GM23338 (cell line): ENCODE measurements at regions not wholly inside any gene's neighbourhood (a gene's known extent, or its start where the extent isn't known, plus 50 kb on each side); places are given as distances from the start of the nearest gene placed in this dataset.
A peak's percentile ranks its signal among the peaks of the same experiment; 100 is the strongest.

ENCODE experiments used
- ATAC-seq: fragments of 200-7000 bp; cut with Tn5 transposase; 3 replicates; pipeline ENCODE4 v1.9.1; 2020
- DNase-seq: peaks from one replicate; pipeline ENCODE4 v3.0.0-alpha.2; 2015; ENCODE audit warnings: low spot score
- H2AFZ ChIP-seq: fragments of 200-600 bp; sonication (generic); 2 replicates; pipeline ENCODE4 v1.8.0; 2016; ENCODE audit warnings: antibody characterized with exemption, mild to moderate bottlenecking, moderate library complexity
- H3F3A ChIP-seq: fragments of 200-600 bp; sonication (generic); replicated peaks from 2 replicates; pipeline ENCODE4 v1.8.0; 2017; ENCODE audit warnings: antibody characterized with exemption, mixed run types, low read depth
- H3K27ac ChIP-seq: fragments of 200-600 bp; sonication (generic); 2 replicates; pipeline ENCODE4 v1.6.1; 2016; ENCODE audit warnings: low read depth
- H3K27me3 ChIP-seq: fragments of 200-600 bp; sonication (generic); 2 replicates; pipeline ENCODE4 v1.8.0; 2016; ENCODE audit warnings: mild to moderate bottlenecking, mixed run types, moderate library complexity; ENCODE audit not compliant: insufficient read depth
- H3K36me3 ChIP-seq: fragments of 200-600 bp; sonication (generic); 2 replicates; pipeline ENCODE4 v1.8.0; 2016; ENCODE audit warnings: mild to moderate bottlenecking; ENCODE audit not compliant: insufficient read depth
- H3K4me1 ChIP-seq: fragments of 200-600 bp; sonication (generic); 2 replicates; pipeline ENCODE4 v1.8.0; 2016; ENCODE audit warnings: mild to moderate bottlenecking, moderate library complexity; ENCODE audit not compliant: insufficient read depth
- H3K4me2 ChIP-seq: fragments of 200-600 bp; sonication (generic); 2 replicates; pipeline ENCODE4 v1.7.1; 2017; ENCODE audit warnings: mixed run types
- H3K4me3 ChIP-seq: fragments of 200-600 bp; sonication (generic); 2 replicates; pipeline ENCODE4 v1.6.1; 2016; ENCODE audit warnings: mixed run types
- H3K79me2 ChIP-seq: fragments of 200-600 bp; sonication (generic); replicated peaks from 2 replicates; pipeline ENCODE4 v1.8.0; 2017; ENCODE audit warnings: mild to moderate bottlenecking; ENCODE audit not compliant: insufficient read depth
- H3K9me2 ChIP-seq: fragments of 200-600 bp; sonication (generic); 2 replicates; pipeline ENCODE4 v1.8.0; 2017; ENCODE audit not compliant: insufficient read depth
- H4K20me1 ChIP-seq: fragments of 200-600 bp; sonication (generic); replicated peaks from 2 replicates; pipeline ENCODE4 v1.8.0; 2017; ENCODE audit warnings: mild to moderate bottlenecking; ENCODE audit not compliant: insufficient read depth
- H3K27ac Mint-ChIP-seq: 2 replicates; pipeline ENCODE4 v1.8.0; 2020; ENCODE audit warnings: inconsistent platforms, mild to moderate bottlenecking, moderate library complexity, mixed read lengths
- H3K27me3 Mint-ChIP-seq: 3 replicates; pipeline ENCODE4 v1.8.0; 2022; ENCODE audit warnings: low read depth, mild to moderate bottlenecking, moderate library complexity, mixed read lengths, inconsistent platforms; ENCODE audit not compliant: insufficient read depth, poor library complexity
- H3K36me3 Mint-ChIP-seq: 3 replicates; pipeline ENCODE4 v1.8.0; 2021; ENCODE audit warnings: low read depth, mild to moderate bottlenecking, inconsistent platforms, moderate library complexity, mixed read lengths
- H3K4me1 Mint-ChIP-seq: 3 replicates; pipeline ENCODE4 v1.8.0; 2020; ENCODE audit warnings: mild to moderate bottlenecking, inconsistent platforms, mixed read lengths
- H3K4me3 Mint-ChIP-seq: 3 replicates; pipeline ENCODE4 v1.8.0; 2021; ENCODE audit warnings: moderate library complexity, mild to moderate bottlenecking, inconsistent platforms, mixed read lengths
- H3K9me3 Mint-ChIP-seq: 3 replicates; pipeline ENCODE4 v1.8.0; 2020; ENCODE audit warnings: moderate library complexity, mild to moderate bottlenecking, inconsistent platforms, mixed read lengths
- CREB1 ChIP-seq: fragments of 250-450 bp; sonication (Bioruptor Pico); IDR thresholded peaks from 2 replicates; pipeline ENCODE4 v1.5.0; 2020; ENCODE audit warnings: low read depth, mild to moderate bottlenecking, moderate library complexity
- EZH2 ChIP-seq: fragments of 200-600 bp; sonication (generic); IDR thresholded peaks from one replicate; pipeline ENCODE4 v1.8.0; 2017; ENCODE audit warnings: antibody characterized with exemption, mild to moderate bottlenecking, low read depth; ENCODE audit not compliant: unreplicated experiment
- EZH2phosphoT487 ChIP-seq: fragments of 200-600 bp; sonication (generic); IDR thresholded peaks from one replicate; pipeline ENCODE4 v1.8.1; 2018; ENCODE audit warnings: antibody characterized with exemption; ENCODE audit not compliant: unreplicated experiment
- JUNB ChIP-seq: IDR thresholded peaks from one replicate; pipeline ENCODE4 v1.6.1; 2016; ENCODE audit warnings: antibody characterized with exemption; ENCODE audit not compliant: unreplicated experiment
- NANOG ChIP-seq: IDR thresholded peaks from 2 replicates; pipeline ENCODE4 v1.6.1; 2016; ENCODE audit warnings: antibody characterized with exemption, borderline replicate concordance
- REST ChIP-seq: IDR thresholded peaks from one replicate; pipeline ENCODE4 v1.6.1; 2018; ENCODE audit warnings: antibody characterized with exemption; ENCODE audit not compliant: unreplicated experiment
- ZNF114 ChIP-seq: fragments of 250-450 bp; sonication (Bioruptor Pico); IDR thresholded peaks from 2 replicates; pipeline ENCODE4 v1.5.0; 2020; ENCODE audit warnings: mild to moderate bottlenecking, moderate library complexity
- ZNF331 ChIP-seq: fragments of 250-450 bp; sonication (Bioruptor Pico); IDR thresholded peaks from 2 replicates; pipeline ENCODE4 v1.5.0; 2020; ENCODE audit warnings: low read depth, mild to moderate bottlenecking, moderate library complexity

GRCh38 chr5:62132276-62132675 lies 173.7 kb upstream of the KIF2A start:
- no peaks in the 10 kb centered on the region for H3K9me3 Mint-ChIP-seq
- no peak overlapping the region for H3K27ac Mint-ChIP-seq
- H2AFZ ChIP-seq = no peak overlapping the region
- no peaks in the 10 kb centered on the region for H3K27me3 ChIP-seq
- peaks cover under 1% of the 10 kb centered on the region; the same call in 1 of the 2 replicates for H3K4me1 ChIP-seq
- peaks cover 1% of the 10 kb centered on the region for H3K27me3 Mint-ChIP-seq
- H3K79me2 ChIP-seq = no peaks in the 10 kb centered on the region
- no peak overlapping the region for H3K4me3 Mint-ChIP-seq
- ATAC-seq (no peak), DNase-seq (no peak)
- H3K27ac ChIP-seq = no peak overlapping the region
- no peaks in the 10 kb centered on the region for H3F3A ChIP-seq
- H4K20me1 ChIP-seq = no peaks in the 10 kb centered on the region
- H3K9me2 ChIP-seq = peaks cover 2% of the 10 kb centered on the region; the same call in 1 of the 2 replicates
- H3K36me3 Mint-ChIP-seq = no peaks in the 10 kb centered on the region
- H3K36me3 ChIP-seq = no peaks in the 10 kb centered on the region
- H3K4me3 ChIP-seq = no peak overlapping the region
- H3K4me1 Mint-ChIP-seq = peaks cover 5% of the 10 kb centered on the region
- H3K4me2 ChIP-seq = no peak overlapping the region
- TF ChIP-seq EZH2phosphoT487 (no peak), CREB1 (no peak)

- Histone ChIP-seq H3K4me3 (no peak overlapping the region), H3K79me2 (no peaks in the 10 kb centered on the region), H3K9me2 (no peaks in the 10 kb centered on the region; the same call in 1 of the 2 replicates), H3K4me1 (peaks cover 5% of the 10 kb centered on the region; the same call in 1 of the 2 replicates), H3K27ac (no peak overlapping the region), H3K36me3 (no peaks in the 10 kb centered on the region), H3K4me2 (no peak overlapping the region), H4K20me1 (no peaks in the 10 kb centered on the region), H3K27me3 (no peaks in the 10 kb centered on the region), H3F3A (no peaks in the 10 kb centered on the region), H2AFZ (no peak overlapping the region)
- peaks cover 1% of the 10 kb centered on the region for H3K27me3 Mint-ChIP-seq
- H3K4me1 Mint-ChIP-seq = peaks cover 10% of the 10 kb centered on the region
- DNase-seq (no peak), ATAC-seq (no peak)
- H3K27ac Mint-ChIP-seq = no peak overlapping the region
- H3K9me3 Mint-ChIP-seq = no peaks in the 10 kb centered on the region
- H3K4me3 Mint-ChIP-seq = no peak overlapping the region
- H3K36me3 Mint-ChIP-seq = no peaks in the 10 kb centered on the region
- TF ChIP-seq ZNF331 (CRISPR knock-in tag) = peak; percentile 74
- TF ChIP-seq NANOG = no peak
- no peak for TF ChIP-seq EZH2
- TF ChIP-seq ZNF114 (CRISPR knock-in tag) = no peak
- no peak for TF ChIP-seq EZH2phosphoT487
- no peak for TF ChIP-seq REST
Measured at GRCh38 chr5:62133426-62133825, 172.6 kb upstream of the KIF2A start.

GRCh38 chr5:62134811-62135210 lies 171.2 kb upstream of the KIF2A start:
- H3K4me2 ChIP-seq = no peak overlapping the region
- ATAC-seq (no peak), DNase-seq (no peak)
- Mint-ChIP-seq H3K36me3 (no peaks in the 10 kb centered on the region), H3K27me3 (peaks cover 1% of the 10 kb centered on the region), H3K9me3 (no peaks in the 10 kb centered on the region), H3K4me3 (no peak overlapping the region), H3K27ac (no peak overlapping the region), H3K4me1 (peaks cover 19% of the 10 kb centered on the region)
- H3K27ac ChIP-seq = no peak overlapping the region
- peaks cover 14% of the 10 kb centered on the region; the same call in 1 of the 2 replicates for H3K4me1 ChIP-seq
- no peaks in the 10 kb centered on the region for H3K79me2 ChIP-seq
- H3K36me3 ChIP-seq = no peaks in the 10 kb centered on the region
- H3F3A ChIP-seq = no peaks in the 10 kb centered on the region
- H3K4me3 ChIP-seq = no peak overlapping the region
- no peaks in the 10 kb centered on the region; the same call in 1 of the 2 replicates for H3K9me2 ChIP-seq
- H3K27me3 ChIP-seq = no peaks in the 10 kb centered on the region
- H4K20me1 ChIP-seq = no peaks in the 10 kb centered on the region
- H2AFZ ChIP-seq = no peak overlapping the region
- TF ChIP-seq ZNF114 (CRISPR knock-in tag) (no peak), EZH2 (no peak), JUNB (no peak), EZH2phosphoT487 (no peak)
